ENCODE measurements at regions not wholly inside any gene's neighbourhood (a gene's known extent, or its start where the extent isn't known, plus 50 kb on each side); places are given as distances from the start of the nearest gene placed in this dataset.

DNA sequence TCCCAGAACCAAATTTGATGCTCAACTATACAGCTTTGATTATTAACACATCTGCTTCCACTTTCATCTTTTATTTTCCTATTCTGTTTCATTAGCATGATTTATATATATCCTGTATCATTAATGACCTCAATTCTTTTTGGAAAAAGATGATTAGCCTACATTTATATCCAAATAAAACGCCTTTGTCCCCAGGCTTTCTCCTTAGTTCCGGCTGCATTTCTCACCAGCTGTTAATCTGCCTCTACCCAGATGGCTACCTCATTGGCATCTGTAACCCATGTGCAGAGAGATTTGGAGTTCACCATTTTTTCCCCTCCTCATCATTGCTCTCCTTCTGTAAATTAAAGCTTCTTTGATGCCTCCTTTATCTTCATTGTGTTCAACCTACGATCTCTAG lies 336.8 kb upstream of the RGS6 start:
- TF ChIP-seq, protein P1, sequence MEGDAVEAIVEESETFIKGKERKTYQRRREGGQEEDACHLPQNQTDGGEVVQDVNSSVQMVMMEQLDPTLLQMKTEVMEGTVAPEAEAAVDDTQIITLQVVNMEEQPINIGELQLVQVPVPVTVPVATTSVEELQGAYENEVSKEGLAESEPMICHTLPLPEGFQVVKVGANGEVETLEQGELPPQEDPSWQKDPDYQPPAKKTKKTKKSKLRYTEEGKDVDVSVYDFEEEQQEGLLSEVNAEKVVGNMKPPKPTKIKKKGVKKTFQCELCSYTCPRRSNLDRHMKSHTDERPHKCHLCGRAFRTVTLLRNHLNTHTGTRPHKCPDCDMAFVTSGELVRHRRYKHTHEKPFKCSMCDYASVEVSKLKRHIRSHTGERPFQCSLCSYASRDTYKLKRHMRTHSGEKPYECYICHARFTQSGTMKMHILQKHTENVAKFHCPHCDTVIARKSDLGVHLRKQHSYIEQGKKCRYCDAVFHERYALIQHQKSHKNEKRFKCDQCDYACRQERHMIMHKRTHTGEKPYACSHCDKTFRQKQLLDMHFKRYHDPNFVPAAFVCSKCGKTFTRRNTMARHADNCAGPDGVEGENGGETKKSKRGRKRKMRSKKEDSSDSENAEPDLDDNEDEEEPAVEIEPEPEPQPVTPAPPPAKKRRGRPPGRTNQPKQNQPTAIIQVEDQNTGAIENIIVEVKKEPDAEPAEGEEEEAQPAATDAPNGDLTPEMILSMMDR (IDR thresholded peaks at IDR 0.05): no peak
- TF ChIP-seq POLR2AphosphoS5 (IDR thresholded peaks at IDR 0.05): no peak
- no peak for TF ChIP-seq EP300 (IDR thresholded peaks at IDR 0.05)
- TF ChIP-seq POLR2A (IDR thresholded peaks at IDR 0.05): no peak

Data from stomach (tissue), 4 donors.